Stimulated activated naive CD4-positive, alpha-beta T cell (primary cell): ENCODE measurements at regions not wholly inside any gene's neighbourhood (a gene's known extent, or its start where the extent isn't known, plus 50 kb on each side); places are given as distances from the start of the nearest gene placed in this dataset.

Experiments
- DNase-seq, 6 experiments: peaks; one replicate each; lab custom pipeline; 2025; lab: John Stamatoyannopoulos, UW

DNA sequence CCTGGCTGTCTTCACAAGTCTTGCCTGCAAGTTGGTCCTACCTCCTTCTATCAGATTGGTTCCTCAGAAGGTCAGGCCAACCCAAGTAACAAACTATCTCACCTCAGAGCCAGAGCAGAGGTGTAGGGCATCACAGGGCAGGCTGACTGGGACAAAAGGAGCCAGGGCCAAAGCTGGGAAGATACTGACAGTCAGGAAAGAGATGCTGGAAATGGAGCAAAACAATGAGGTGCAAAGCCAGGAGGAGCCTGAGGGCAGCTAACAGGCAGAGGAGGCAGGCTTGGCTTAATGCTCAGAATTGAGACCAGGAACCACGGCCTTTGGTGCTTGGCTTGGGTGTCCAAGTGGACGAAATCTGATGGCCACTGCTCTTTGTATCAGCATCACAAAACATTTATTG lies 68.4 kb upstream of the PNMA1 start:
- no peak for DNase-seq

DNA sequence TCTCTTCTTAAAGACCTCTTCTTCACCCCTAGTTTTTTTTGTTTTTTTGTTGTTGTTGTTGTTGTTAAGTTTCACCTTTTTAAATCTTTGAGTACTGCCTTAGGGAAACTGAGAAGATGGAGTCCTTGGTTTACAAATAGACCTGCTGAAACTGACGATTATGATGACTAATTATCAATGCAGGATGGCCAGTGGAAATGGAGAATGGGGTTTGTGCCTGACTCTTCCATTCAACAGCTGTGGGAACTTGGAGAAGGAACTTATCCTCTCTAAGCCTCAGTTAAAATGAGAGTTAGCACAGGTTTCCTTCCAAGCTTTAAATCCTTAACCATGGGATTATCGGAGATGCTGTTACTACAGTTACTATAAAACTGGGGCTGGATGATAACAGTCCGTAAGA lies 66.7 kb upstream of the PNMA1 start:
- no peak for DNase-seq

DNA sequence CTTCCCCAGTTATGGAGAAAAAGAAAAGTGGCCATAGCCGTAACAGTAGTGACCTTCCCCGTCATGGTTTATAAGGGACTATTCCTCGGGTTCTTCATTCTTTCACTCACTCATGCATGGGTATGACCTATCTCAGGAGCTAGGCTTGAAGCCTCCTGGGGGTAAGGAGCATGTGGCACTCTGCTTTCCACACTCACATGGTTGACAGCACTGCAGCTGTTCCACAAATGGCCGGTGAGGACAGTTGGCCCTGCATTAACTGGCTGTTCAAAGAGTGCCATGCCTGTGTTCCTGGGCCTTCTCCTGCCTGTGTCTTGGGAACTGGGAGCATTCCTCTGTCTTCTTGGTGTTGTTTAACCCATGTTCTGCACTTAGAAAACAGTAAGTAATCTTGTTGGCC lies 66.2 kb upstream of the PNMA1 start:
- no peak for DNase-seq

DNA sequence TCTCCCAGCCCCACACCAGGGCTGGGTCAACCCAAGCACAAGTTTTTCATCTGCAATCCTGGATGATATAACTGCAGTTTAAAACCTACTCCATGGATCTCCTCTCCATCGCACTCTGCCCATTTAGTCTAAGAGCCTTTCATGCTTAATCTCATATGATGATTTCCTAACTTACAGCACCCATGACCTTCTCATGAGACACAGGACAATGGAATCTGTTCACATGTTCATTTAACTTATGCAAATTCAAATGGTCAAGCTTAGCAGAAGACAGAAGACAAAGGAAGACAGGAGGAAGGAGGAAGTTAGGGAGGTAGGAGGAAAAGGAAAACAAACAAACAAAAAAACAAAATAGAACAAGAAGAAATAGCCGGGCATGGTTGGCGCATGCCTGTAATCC lies 64.6 kb upstream of the PNMA1 start:
- no peak for DNase-seq

DNA sequence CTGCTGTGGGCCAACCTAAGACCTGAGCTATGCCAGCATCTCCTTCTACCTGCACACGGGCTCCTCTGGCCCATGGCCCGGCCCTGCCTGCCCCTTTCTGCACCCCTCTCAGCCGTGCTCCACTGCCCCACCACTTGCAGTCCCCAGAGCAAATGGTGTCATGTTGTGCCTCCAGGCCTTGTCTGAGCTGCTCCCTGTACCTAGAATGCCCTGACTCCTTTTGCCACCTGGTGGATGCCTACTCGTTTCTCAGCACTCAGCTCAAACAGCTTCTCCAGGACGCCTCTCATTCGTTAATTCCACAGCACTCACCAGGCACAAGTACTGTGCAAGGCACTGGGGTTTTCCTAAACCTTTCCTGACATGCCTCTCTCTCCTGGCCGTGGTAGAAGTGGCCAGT lies 63.2 kb upstream of the PNMA1 start:
- peak in 5 of 6 experiments; percentile 5 to 44 (median 18) for DNase-seq

DNA sequence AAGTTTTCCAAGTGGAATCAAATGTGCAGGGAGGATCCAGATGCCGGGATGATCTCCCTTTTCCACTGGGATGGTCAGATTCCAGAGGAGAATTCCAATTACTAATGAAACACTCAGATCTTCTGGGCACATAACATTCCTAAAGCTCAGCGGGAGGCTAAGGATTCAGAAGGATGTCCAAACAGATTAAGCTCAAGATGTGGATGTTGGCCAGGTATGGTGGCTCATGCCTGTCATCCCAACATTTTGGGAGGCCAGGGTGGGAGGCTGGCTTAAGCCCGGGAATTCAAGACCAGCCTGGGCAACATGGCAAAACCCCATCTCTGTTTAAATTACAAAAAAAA lies 62.0 kb upstream of the PNMA1 start:
- no peak for DNase-seq

DNA sequence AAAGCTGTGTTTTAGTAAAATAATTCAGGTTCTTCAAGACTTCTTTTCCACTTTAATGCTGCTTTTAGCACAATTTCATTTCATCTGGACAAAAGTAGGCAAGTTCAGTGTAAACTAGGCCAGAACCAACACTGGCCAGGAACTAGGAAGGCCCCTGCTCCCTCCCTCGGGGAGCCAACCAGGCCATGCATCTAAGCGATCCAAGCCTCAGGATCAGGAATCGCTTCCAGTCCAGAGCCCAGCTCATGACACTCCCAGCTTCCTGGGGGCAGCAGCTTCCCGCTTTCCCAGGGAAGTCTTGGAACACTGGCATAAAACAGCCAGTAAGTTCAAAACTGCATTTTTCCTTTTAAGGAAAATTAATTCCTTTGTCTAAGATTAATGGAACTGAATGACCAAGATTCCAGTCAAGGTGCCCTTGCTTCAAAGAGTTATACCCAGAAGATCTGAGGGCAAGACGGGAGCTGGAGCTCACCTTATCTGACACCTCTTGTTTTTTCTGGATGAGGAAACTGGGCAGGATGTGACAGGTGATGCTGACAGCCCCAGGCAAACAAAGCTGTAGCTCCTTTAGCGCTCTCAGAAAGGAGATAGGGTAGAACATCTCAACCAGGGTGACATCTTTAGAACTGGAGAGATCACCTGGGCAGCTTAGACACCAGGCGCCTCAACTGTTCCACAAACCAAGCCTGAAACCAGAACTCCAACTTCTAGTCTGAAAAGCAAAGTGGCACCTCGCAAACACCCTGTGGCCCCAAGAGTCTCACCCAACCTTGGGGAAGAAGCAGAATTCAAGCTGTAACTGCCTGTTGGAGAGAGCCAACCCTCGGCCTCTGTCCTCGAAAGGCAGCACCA lies 61.4 kb upstream of the PNMA1 start:
- DNase-seq, result peak in 2 of 6 experiments; percentile 13 to 18

DNA sequence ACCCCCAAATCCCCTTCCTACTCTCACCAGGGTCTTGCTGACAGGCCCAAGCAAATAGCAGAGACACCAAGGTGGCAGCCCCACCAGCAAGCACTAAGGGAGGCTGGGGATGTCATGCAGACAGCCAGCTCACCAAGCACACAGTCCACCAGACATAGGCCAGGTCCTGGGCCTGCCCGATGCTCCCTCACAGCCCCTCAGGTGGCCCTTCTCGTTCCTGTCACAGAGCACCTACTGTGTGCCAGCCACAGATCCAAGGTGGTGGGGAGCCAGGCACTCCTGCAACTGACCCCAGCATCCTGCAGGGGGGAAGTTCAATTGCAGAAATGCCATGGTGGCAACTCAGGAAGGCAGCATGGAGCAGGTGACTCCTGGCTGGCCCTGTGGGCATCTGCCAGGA lies 60.5 kb upstream of the PNMA1 start:
- no peak for DNase-seq

DNA sequence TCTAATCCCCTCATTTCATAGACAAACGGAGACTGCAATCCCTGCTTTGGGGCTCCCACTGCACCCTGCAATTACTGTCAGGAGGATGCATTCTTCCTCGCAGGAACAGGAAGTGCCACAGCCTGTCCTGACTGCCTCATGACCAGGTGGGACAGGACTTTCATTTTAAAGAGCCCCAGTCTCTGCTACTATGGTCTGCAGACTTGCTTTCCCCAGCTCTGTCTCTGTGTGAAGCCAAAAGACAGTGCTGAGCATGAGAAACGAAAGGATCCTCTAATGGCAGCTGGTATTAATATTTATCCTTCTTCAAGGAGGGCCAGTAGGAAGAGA lies 60.0 kb upstream of the PNMA1 start:
- DNase-seq, result no peak

DNA sequence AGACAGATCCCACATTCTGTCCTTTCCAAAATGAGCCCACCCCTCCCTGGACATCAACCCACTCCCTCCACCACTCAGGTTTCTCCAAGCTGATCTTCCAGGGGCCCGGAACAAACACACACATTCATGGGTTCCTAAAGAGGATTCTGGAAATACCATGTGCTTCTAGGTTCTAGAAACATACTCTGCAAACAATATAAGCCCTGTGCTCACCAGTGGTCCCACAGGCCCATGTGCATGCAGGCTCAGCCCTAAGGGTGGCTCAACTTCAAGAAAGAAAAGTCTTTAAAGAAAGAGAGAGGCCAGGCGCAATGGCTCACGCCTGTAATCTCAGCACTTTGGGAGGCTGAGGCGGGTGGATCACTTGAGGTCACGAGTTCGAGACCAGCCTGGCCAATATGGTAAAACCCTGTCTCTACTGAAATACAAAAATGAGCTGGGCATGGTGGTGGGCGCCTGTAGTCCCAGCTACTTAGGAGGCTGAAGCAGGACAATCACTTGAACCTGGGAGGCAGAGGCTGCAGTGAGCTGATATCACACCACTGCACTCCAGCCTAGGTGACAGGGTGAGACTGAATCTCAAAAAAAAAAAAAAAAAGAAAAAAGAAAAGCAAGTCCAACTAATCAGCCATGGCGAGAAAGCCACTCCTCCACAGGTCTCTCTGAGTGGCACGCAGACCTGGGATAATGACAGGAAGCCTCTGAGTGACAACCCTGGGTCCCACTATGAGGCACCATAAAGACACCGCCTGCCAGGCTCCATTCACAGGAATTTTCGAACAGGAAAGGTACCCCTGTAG lies 59.5 kb upstream of the PNMA1 start:
- DNase-seq, result no peak

DNA sequence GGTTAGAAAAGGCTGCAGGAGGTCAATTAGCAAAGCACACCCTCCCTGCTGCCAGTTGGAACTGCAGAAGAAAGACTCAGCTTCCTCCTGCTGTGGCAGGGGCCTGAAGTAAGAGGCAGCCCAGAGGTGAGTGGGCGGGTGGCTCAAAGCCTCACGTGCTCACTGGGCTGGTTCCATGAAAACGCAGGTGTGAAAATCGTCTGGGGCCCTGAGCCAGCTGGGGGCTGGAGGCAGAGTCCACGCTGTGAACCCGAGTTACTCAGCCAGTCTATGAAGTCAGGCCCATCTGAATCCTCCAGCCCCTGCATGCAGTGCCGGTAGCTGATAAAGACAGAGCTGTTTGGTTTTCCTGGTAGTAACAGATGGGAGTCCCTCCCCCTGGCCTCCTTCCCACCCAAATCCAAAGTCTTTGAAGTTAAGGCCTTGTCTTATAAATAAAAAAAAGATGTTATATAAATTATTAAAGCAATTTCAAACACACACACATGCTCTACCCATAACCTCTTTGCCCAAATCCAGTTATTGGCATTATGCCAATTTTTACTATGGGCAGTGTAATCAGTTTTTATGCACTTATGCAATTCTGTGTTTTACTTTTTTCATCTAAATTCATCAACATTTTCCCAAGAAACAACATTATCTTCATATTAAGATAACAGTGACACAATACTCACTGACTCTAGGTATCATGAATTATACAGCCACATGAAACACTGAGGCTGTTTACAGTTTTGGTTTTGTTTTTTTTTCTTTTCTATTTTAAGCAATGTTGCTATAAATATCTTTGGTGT lies 57.9 kb upstream of the PNMA1 start:
- DNase-seq, result peak; percentile 44 to 72 (median 60)

DNA sequence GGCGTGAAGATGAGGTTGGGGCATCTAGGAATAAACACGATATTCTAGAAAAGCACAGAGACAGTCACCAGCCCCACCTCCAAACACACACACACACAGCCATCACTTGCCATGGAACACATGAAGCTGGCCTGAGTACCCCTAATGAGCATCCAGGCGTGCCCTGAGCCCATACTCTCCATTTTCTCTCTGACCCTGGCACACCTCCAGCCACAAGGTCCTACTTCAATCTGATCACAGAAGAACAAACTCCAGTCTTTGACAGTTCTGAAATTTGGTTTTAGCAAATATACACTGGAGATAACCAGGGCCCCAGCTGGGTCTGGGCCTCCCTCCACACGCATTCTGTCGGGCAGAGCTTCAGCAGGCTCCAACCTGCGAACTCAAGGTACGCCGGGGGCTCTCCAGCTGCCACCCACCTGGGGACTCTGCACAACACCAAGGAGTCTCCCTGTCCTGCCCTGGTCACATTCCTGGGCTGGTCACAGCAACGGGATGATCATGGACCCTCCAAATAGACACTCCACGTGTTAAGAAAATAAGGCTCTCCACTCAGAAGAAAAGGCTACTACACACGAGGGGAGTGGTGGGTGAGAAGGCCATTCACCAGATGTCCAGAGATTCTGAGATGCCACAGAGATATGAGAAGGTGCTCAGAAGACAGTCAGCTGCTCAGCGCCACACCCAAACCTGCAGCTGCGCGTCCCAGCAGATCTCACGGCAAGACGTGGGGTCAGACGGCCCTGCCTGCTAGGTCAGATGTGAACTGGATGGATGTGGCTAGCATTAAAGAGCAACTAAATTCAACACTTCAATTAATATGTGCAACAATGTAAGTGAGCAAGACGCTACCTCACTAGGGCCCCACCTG lies 57.0 kb upstream of the PNMA1 start:
- no peak for DNase-seq

DNA sequence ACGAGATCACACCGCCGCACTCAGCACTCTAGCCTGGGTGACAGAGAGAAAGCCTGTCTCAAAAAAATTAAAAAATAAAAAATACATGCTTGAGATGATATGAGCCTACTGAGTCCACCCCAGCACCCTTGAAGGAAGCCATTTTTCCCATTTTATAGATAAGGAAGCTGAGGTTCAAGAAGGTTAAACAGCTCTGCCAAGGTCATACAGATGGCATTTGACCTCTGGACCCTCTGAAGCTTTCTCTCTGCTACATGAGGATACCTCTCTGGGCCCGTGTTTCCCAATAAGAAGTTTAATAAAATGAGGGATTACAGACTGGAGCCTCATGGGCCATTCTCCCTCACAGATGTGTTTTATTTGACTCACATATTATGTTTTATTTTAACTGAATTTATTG lies 53.9 kb upstream of the PNMA1 start:
- DNase-seq, result no peak

DNA sequence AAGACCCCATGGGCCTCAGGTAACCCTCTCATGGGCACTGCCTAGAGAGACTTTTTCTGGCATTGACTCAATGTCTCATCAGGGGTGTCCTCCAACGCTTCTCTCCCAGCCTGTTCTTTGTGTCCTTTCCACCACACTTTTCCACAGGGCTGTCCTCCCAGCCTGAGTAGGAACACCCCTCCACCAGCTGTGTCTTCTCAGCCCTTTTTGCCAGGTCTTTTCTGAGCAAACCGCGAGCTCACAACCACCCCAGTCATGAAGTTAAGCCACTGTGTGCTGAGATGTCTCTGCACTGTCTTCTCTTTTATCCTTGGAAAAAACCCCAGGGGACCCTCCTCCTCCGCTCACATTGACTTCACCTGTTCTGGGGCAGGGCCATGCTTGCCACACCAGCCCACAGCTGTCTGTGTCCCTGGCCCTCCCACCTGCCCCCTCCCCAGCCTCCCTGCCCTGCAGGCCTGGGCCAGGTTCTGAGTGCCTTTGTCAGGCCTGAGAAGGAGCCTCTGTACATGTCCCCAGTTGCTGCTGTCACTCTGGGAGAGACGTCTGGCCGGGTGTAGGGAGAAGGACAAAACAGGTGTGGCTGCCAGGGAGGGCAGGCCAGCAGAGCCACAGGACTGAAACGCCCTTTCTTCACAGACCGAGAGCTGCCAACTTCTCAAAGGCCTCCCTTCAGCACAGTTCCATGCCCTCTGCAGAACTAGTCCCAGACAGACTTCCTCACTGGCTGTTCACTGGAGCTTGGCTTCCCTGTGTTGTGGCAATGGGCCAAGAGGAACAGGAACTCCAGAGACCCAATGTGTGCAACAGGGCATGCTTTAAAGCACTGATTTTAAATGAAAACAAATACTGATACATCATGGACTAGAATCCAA lies 50.5 kb upstream of the PNMA1 start:
- no peak for DNase-seq
